A673 (cell line): ENCODE measurements at regions not wholly inside any gene's neighbourhood (a gene's known extent, or its start where the extent isn't known, plus 50 kb on each side); places are given as distances from the start of the nearest gene placed in this dataset.

Experiments used
- EZH2 ChIP-seq: fragments of 200-600 bp; sonication (generic); IDR thresholded peaks from 2 replicates; pipeline ENCODE4 v1.6.1; 2017; ENCODE audit warnings: borderline replicate concordance, low read depth, mild to moderate bottlenecking, mixed read lengths, antibody characterized with exemption, low read length; ENCODE audit not compliant: poor library complexity, severe bottlenecking
- TF ChIP-seq, protein P1 (sequence below): fragments of 300-800, 200-600 bp; sonication (generic); conservative IDR thresholded peaks from 2 replicates; pipeline ENCODE4 v1.5.1; 2017; ENCODE audit warnings: low read depth, mild to moderate bottlenecking, antibody characterized with exemption, low read length, moderate library complexity, mixed read lengths

DNA sequence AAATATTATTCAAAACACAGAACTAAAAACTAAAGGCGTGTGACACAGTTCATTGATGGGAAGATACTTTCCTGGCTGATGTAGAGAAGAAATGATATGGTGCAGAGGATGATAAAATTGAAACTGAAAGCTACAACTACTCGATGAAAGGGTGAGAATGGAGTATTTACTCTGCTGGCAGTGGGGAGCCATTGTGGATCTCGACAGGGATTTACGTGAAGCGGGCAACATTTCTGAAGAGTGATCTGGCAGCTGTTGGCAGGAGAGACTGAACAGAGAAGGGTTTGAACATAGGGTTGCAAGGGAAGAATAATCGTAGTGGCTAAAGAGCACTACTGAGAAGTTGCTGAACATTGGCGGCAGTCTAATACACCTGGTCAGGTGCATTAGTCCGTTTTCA lies 464.9 kb downstream of the PDZRN4 start:
- TF ChIP-seq, protein P1, sequence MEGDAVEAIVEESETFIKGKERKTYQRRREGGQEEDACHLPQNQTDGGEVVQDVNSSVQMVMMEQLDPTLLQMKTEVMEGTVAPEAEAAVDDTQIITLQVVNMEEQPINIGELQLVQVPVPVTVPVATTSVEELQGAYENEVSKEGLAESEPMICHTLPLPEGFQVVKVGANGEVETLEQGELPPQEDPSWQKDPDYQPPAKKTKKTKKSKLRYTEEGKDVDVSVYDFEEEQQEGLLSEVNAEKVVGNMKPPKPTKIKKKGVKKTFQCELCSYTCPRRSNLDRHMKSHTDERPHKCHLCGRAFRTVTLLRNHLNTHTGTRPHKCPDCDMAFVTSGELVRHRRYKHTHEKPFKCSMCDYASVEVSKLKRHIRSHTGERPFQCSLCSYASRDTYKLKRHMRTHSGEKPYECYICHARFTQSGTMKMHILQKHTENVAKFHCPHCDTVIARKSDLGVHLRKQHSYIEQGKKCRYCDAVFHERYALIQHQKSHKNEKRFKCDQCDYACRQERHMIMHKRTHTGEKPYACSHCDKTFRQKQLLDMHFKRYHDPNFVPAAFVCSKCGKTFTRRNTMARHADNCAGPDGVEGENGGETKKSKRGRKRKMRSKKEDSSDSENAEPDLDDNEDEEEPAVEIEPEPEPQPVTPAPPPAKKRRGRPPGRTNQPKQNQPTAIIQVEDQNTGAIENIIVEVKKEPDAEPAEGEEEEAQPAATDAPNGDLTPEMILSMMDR = no peak
- no peak for TF ChIP-seq EZH2
